ENCODE measurements at regions not wholly inside any gene's neighbourhood (a gene's known extent, or its start where the extent isn't known, plus 50 kb on each side); places are given as distances from the start of the nearest gene placed in this dataset.

DNA sequence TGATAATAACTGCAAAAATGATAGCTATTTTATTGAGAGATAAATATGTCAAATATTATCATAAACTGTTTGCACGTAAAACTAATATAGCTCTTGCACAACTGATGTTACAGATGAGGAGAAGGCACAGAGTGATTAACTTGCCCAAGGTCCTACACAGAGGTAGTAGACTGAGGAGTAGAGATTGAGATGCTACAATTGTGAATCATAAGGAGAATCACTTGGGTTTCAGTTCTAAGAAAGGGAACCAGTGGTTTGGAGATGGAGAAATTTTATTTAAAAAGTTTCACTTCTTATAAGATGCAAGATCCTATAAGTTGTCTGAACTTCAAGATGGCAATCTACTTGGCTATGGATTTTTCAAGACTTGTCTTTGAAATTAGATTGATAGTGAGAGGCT is 224.8 kb upstream of the RAG2 start:
- H3K36me3 ChIP-seq (ENCODE audit: control insufficient read depth, insufficient read depth, low read length), result no peaks in the 10 kb centered on the region
- no peak overlapping the region for H2AFZ ChIP-seq
- H3K4me1 ChIP-seq, result no peaks in the 10 kb centered on the region
- TF ChIP-seq, protein P1, sequence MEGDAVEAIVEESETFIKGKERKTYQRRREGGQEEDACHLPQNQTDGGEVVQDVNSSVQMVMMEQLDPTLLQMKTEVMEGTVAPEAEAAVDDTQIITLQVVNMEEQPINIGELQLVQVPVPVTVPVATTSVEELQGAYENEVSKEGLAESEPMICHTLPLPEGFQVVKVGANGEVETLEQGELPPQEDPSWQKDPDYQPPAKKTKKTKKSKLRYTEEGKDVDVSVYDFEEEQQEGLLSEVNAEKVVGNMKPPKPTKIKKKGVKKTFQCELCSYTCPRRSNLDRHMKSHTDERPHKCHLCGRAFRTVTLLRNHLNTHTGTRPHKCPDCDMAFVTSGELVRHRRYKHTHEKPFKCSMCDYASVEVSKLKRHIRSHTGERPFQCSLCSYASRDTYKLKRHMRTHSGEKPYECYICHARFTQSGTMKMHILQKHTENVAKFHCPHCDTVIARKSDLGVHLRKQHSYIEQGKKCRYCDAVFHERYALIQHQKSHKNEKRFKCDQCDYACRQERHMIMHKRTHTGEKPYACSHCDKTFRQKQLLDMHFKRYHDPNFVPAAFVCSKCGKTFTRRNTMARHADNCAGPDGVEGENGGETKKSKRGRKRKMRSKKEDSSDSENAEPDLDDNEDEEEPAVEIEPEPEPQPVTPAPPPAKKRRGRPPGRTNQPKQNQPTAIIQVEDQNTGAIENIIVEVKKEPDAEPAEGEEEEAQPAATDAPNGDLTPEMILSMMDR (IDR thresholded peaks at IDR 0.05), result no peak
- H3K4me2 ChIP-seq (ENCODE audit: low read length), result no peak overlapping the region
- H3K9ac ChIP-seq, result no peak overlapping the region
- H3K4me3 ChIP-seq (ENCODE audit: low read depth, low read length), result no peak overlapping the region
- H3K27me3 ChIP-seq (ENCODE audit: control insufficient read depth, insufficient read depth, low read length), result no peaks in the 10 kb centered on the region
- no peaks in the 10 kb centered on the region for H3K79me2 ChIP-seq
- H3K27ac ChIP-seq, result no peak overlapping the region
- H3K9me3 ChIP-seq (ENCODE audit: control insufficient read depth, low read length), result no peaks in the 10 kb centered on the region

- Histone ChIP-seq H3K4me1 (no peaks in the 10 kb centered on the region), H3K4me2 (ENCODE audit: low read length) (no peak overlapping the region), H3K27ac (no peak overlapping the region), H3K4me3 (ENCODE audit: low read depth, low read length) (no peak overlapping the region), H3K79me2 (no peaks in the 10 kb centered on the region), H3K27me3 (ENCODE audit: control insufficient read depth, insufficient read depth, low read length) (no peaks in the 10 kb centered on the region), H2AFZ (no peak overlapping the region), H3K9ac (no peak overlapping the region), H3K9me3 (ENCODE audit: control insufficient read depth, low read length) (no peaks in the 10 kb centered on the region), H3K36me3 (ENCODE audit: control insufficient read depth, insufficient read depth, low read length) (no peaks in the 10 kb centered on the region)
- TF ChIP-seq, protein P1 (IDR thresholded peaks at IDR 0.05), result no peak
Measured at GRCh38 chr11:36818410-36818809, 220.4 kb upstream of the RAG2 start.

DNA sequence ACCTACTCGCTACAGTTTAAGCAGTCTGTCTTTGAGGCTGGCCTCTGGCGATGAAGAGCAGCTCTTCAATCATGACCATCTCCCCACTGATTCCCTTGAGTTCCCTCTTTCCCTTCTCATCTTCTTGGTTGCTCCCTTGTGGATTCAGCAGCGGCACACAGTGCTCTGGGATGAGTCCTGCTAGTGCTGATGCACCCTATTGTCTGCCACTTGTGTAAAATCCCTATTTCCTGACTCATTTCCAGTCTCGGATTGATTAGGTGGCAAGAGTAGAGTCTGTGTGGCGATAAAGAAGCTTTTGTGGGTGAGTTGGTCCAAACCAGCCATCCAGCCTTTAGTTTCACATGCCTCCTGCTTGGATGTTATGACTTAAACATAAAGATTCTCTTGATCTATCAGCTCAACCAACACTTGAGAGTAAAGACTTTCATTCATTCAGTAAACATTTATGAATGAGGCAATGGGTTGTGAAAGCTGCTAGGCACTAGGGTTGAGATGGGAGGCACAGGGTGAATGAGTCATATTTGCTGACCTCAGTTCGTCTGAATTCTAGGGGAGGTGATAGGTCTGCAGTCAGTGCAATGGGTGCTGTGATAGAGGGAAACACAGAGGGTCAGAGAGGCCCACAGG is 219.4 kb upstream of the RAG2 start:
- Histone ChIP-seq H3K9ac (no peak overlapping the region), H3K9me3 (ENCODE audit: control insufficient read depth, low read length) (no peaks in the 10 kb centered on the region), H3K4me2 (ENCODE audit: low read length) (no peak overlapping the region), H2AFZ (no peak overlapping the region), H3K79me2 (no peaks in the 10 kb centered on the region), H3K4me3 (ENCODE audit: low read depth, low read length) (no peak overlapping the region), H3K36me3 (ENCODE audit: control insufficient read depth, insufficient read depth, low read length) (no peaks in the 10 kb centered on the region), H3K4me1 (no peaks in the 10 kb centered on the region), H3K27me3 (ENCODE audit: control insufficient read depth, insufficient read depth, low read length) (no peaks in the 10 kb centered on the region), H3K27ac (no peak overlapping the region)
- TF ChIP-seq, protein P1 (IDR thresholded peaks at IDR 0.05), result no peak

DNA sequence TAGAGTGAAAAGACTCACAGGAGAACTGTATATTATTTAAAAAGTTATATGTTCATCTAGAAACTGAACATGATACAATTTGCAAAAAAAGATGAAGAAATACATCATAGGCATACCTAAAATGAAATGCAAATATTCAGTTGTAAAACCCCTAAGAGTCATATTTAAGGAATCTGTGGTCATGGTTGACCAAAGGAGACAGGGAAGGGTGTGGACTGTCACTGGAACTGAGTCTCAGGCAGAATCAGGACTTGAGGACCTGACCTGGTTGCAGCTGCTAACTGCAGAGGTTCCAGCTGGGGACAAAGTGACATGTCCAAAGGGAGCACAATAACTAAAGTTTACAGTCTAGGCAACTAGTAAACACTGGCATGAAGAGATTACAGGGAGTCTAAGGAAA is 211.3 kb upstream of the RAG2 start:
- Histone ChIP-seq H3K4me3 (ENCODE audit: low read depth, low read length) (no peak overlapping the region), H3K79me2 (no peaks in the 10 kb centered on the region), H3K9ac (no peak overlapping the region), H3K27me3 (ENCODE audit: control insufficient read depth, insufficient read depth, low read length) (no peaks in the 10 kb centered on the region), H3K36me3 (ENCODE audit: control insufficient read depth, insufficient read depth, low read length) (no peaks in the 10 kb centered on the region), H3K4me1 (no peaks in the 10 kb centered on the region), H2AFZ (no peak overlapping the region), H3K4me2 (ENCODE audit: low read length) (no peak overlapping the region), H3K27ac (no peak overlapping the region), H3K9me3 (ENCODE audit: control insufficient read depth, low read length) (no peaks in the 10 kb centered on the region)
- TF ChIP-seq, protein P1 (IDR thresholded peaks at IDR 0.05), result no peak

GRCh38 chr11:36807871-36808270 is 209.8 kb upstream of the RAG2 start:
- H3K4me2 ChIP-seq (ENCODE audit: low read length), result no peak overlapping the region
- TF ChIP-seq, protein P1 (IDR thresholded peaks at IDR 0.05), result no peak
- no peaks in the 10 kb centered on the region for H3K79me2 ChIP-seq
- H3K27me3 ChIP-seq (ENCODE audit: control insufficient read depth, insufficient read depth, low read length), result no peaks in the 10 kb centered on the region
- H3K4me1 ChIP-seq, result no peaks in the 10 kb centered on the region
- H3K4me3 ChIP-seq (ENCODE audit: low read depth, low read length), result no peak overlapping the region
- no peak overlapping the region for H3K9ac ChIP-seq
- H3K9me3 ChIP-seq (ENCODE audit: control insufficient read depth, low read length), result no peaks in the 10 kb centered on the region
- no peaks in the 10 kb centered on the region for H3K36me3 ChIP-seq (ENCODE audit: control insufficient read depth, insufficient read depth, low read length)
- no peak overlapping the region for H3K27ac ChIP-seq
- no peak overlapping the region for H2AFZ ChIP-seq
